Trophoblast cell (in vitro differentiated cells and primary cell): ENCODE measurements at regions not wholly inside any gene's neighbourhood (a gene's known extent, or its start where the extent isn't known, plus 50 kb on each side); places are given as distances from the start of the nearest gene placed in this dataset.
"Not testable (repeated sequence)": the region's sequence is repeated elsewhere in the genome, so short reads cannot be mapped to it uniquely, and the experiment has no call there.

Experiments used
- DNase-seq, 2 donors: peaks; one replicate each; pipeline ENCODE4 v3.0.0-alpha.2; 2016
- H2AFZ ChIP-seq: 2 replicates; pipeline ENCODE4 v1.6.1; 2013; ENCODE audit warnings: low read length, moderate library complexity, mild to moderate bottlenecking; ENCODE audit not compliant: insufficient read depth, poor library complexity
- H2AK5ac ChIP-seq: 2 replicates; pipeline ENCODE4 v1.6.1; 2013; ENCODE audit warnings: mild to moderate bottlenecking, low read length
- H2BK120ac ChIP-seq: 2 replicates; pipeline ENCODE4 v1.6.1; 2013; ENCODE audit warnings: low read length, mild to moderate bottlenecking, moderate library complexity; ENCODE audit not compliant: insufficient read depth, poor library complexity
- H2BK12ac ChIP-seq: 2 replicates; pipeline ENCODE4 v1.6.1; 2013; ENCODE audit warnings: mild to moderate bottlenecking, low read length, moderate library complexity
- H2BK5ac ChIP-seq: 2 replicates; pipeline ENCODE4 v1.6.1; 2013; ENCODE audit warnings: low read length, low read depth, moderate library complexity, mild to moderate bottlenecking; ENCODE audit not compliant: poor library complexity
- H3K14ac ChIP-seq: 2 replicates; pipeline ENCODE4 v1.6.1; 2013; ENCODE audit warnings: mild to moderate bottlenecking, low read length
- H3K18ac ChIP-seq: 2 replicates; pipeline ENCODE4 v1.6.1; 2013; ENCODE audit warnings: mild to moderate bottlenecking, low read length
- H3K23ac ChIP-seq: 2 replicates; pipeline ENCODE4 v1.6.1; 2013; ENCODE audit warnings: low read length
- H3K27ac ChIP-seq: 2 replicates; pipeline ENCODE4 v1.5.1; 2013; ENCODE audit warnings: low read depth, mild to moderate bottlenecking, inconsistent platforms, low read length, moderate library complexity
- H3K27me3 ChIP-seq: 2 replicates; pipeline ENCODE4 v1.6.1; 2013; ENCODE audit warnings: inconsistent platforms, mild to moderate bottlenecking, low read length, moderate library complexity; ENCODE audit not compliant: insufficient read depth
- H3K36me3 ChIP-seq, 2 experiments: 1 replicate in 1 of 2; 2 replicates in 1 of 2; pipeline ENCODE4 v1.6.1; 2013; ENCODE audit warnings: low read length in 2 of 2, mild to moderate bottlenecking in 2 of 2, moderate library complexity in 1 of 2; ENCODE audit not compliant: insufficient read depth in 2 of 2, control insufficient read depth in 1 of 2
- H3K4ac ChIP-seq: 2 replicates; pipeline ENCODE4 v1.6.1; 2013; ENCODE audit warnings: low read depth, mild to moderate bottlenecking, low read length, moderate library complexity
- H3K4me1 ChIP-seq, 2 experiments: 1 replicate in 1 of 2; 2 replicates in 1 of 2; pipeline ENCODE4 v1.6.1; 2013; ENCODE audit warnings: low read length in 2 of 2, mild to moderate bottlenecking in 2 of 2, moderate library complexity in 1 of 2; ENCODE audit not compliant: insufficient read depth in 2 of 2, control insufficient read depth in 1 of 2
- H3K4me2 ChIP-seq: 2 replicates; pipeline ENCODE4 v1.6.1; 2013; ENCODE audit warnings: inconsistent platforms, mild to moderate bottlenecking, low read length, moderate library complexity
- H3K4me3 ChIP-seq: 2 replicates; pipeline ENCODE4 v1.5.1; 2013; ENCODE audit warnings: mild to moderate bottlenecking, low read depth, low read length, inconsistent platforms
- H3K79me1 ChIP-seq: one replicate; pipeline ENCODE4 v1.6.1; 2013; ENCODE audit warnings: low read length
- H3K79me2 ChIP-seq: 2 replicates; pipeline ENCODE4 v1.6.1; 2013; ENCODE audit warnings: low read length, mild to moderate bottlenecking; ENCODE audit not compliant: control insufficient read depth, insufficient read depth, poor library complexity
- H3K9ac ChIP-seq: 2 replicates; pipeline ENCODE4 v1.6.1; 2013; ENCODE audit warnings: mild to moderate bottlenecking, low read length
- H3K9me3 ChIP-seq: 2 replicates; pipeline ENCODE4 v1.6.1; 2013; ENCODE audit warnings: low read depth, mild to moderate bottlenecking, control low read depth, inconsistent platforms, low read length; ENCODE audit not compliant: insufficient read depth
- H4K12ac ChIP-seq: 2 replicates; pipeline ENCODE4 v1.6.1; 2013; ENCODE audit warnings: low read depth, mild to moderate bottlenecking, low read length, moderate library complexity
- H4K8ac ChIP-seq: 2 replicates; pipeline ENCODE4 v1.6.1; 2013; ENCODE audit warnings: low read depth, mild to moderate bottlenecking, low read length, moderate library complexity
- H4K91ac ChIP-seq: one replicate; pipeline ENCODE4 v1.6.1; 2013; ENCODE audit warnings: low read depth, mild to moderate bottlenecking, low read length, moderate library complexity
- WGBS: extraction: QIAGEN DNeasy Blood & Tissue Kit; methylation state at CpG from one replicate; pipeline ENCODE4 v1.1.7; 2013; ENCODE audit warnings: missing lambda C conversion rate; ENCODE audit not compliant: insufficient read length, insufficient coverage; ENCODE audit errors: extremely low coverage; 5-methylcytosine and 5-hydroxymethylcytosine counted together

GRCh38 chr12:113533842-113534375 lies 62.2 kb upstream of the LHX5 start:
- Histone ChIP-seq H3K9me3 (peaks cover 2% of the 10 kb centered on the region), H3K18ac (no peak overlapping the region)

GRCh38 chr12:113532292-113532691 lies 60.6 kb upstream of the LHX5 start:
- no peak overlapping the region for H2BK120ac ChIP-seq
- WGBS = no CpG with 5 or more reads among the region's 13 CpGs
- no peak overlapping the region for H2AK5ac ChIP-seq
- H3K18ac ChIP-seq = no peak overlapping the region
- H3K27ac ChIP-seq = no peak overlapping the region
- no peak overlapping the region for H4K12ac ChIP-seq
- DNase-seq = no peak
- no peaks in the 10 kb centered on the region for H3K79me2 ChIP-seq
- H3K23ac ChIP-seq = no peak overlapping the region
- no peak overlapping the region for H4K91ac ChIP-seq
- no peak overlapping the region for H4K8ac ChIP-seq
- H3K4me2 ChIP-seq = no peak overlapping the region
- H3K9me3 ChIP-seq = peaks cover 2% of the 10 kb centered on the region
- H2AFZ ChIP-seq = no peak overlapping the region
- H2BK12ac ChIP-seq = no peak overlapping the region
- H2BK5ac ChIP-seq = no peak overlapping the region
- peaks cover 3 to 5% of the 10 kb centered on the region in 2 experiments for H3K4me1 ChIP-seq
- no peak overlapping the region for H3K4ac ChIP-seq
- no peak overlapping the region for H3K4me3 ChIP-seq
- no peaks in the 10 kb centered on the region for H3K36me3 ChIP-seq
- no peak overlapping the region for H3K14ac ChIP-seq
- H3K9ac ChIP-seq = no peak overlapping the region
- H3K27me3 ChIP-seq = no peaks in the 10 kb centered on the region
- H3K79me1 ChIP-seq = no peaks in the 10 kb centered on the region

More at GRCh38 chr12:113533842-113534375, 62.2 kb upstream of the LHX5 start:
- Histone ChIP-seq H3K14ac (no peak overlapping the region), H3K79me2 (no peaks in the 10 kb centered on the region), H3K4me2 (no peak overlapping the region), H3K4me3 (no peak overlapping the region), H2BK120ac (no peak overlapping the region), H4K12ac (no peak overlapping the region), H3K9ac (no peak overlapping the region), H4K8ac (no peak overlapping the region), H3K4me1 (peaks cover 0 to 5% of the 10 kb centered on the region in 2 experiments), H2AK5ac (no peak overlapping the region), H3K27ac (no peak overlapping the region), H2AFZ (no peak overlapping the region), H4K91ac (no peak overlapping the region), H3K36me3 (no peaks in the 10 kb centered on the region), H3K27me3 (no peaks in the 10 kb centered on the region), H2BK12ac (no peak overlapping the region), H3K4ac (no peak overlapping the region), H2BK5ac (no peak overlapping the region), H3K79me1 (no peaks in the 10 kb centered on the region), H3K23ac (no peak overlapping the region)
- DNase-seq = no peak
- no CpG with 5 or more reads among the region's 7 CpGs for WGBS

GRCh38 chr12:113531073-113531472 lies 59.4 kb upstream of the LHX5 start:
- not testable (repeated sequence) for H3K9me3 ChIP-seq, DNase-seq, H2AK5ac ChIP-seq, H3K27ac ChIP-seq, H3K27me3 ChIP-seq, H3K4me2 ChIP-seq, H3K36me3 ChIP-seq, H4K91ac ChIP-seq, H3K4ac ChIP-seq, H3K14ac ChIP-seq, H2AFZ ChIP-seq, H3K4me3 ChIP-seq, H3K23ac ChIP-seq, H2BK5ac ChIP-seq, H4K8ac ChIP-seq, H4K12ac ChIP-seq, H3K9ac ChIP-seq, H2BK120ac ChIP-seq, H3K79me2 ChIP-seq, H3K18ac ChIP-seq, H3K79me1 ChIP-seq, H3K4me1 ChIP-seq, H2BK12ac ChIP-seq
- no CpG with 5 or more reads among the region's 3 CpGs for WGBS

GRCh38 chr12:113528606-113529293 lies 57.1 kb upstream of the LHX5 start:
- no peak for DNase-seq
- Histone ChIP-seq H3K9me3 (no peaks in the 10 kb centered on the region), H2BK120ac (no peak overlapping the region), H3K4me2 (no peak overlapping the region), H4K12ac (no peak overlapping the region), H3K9ac (no peak overlapping the region), H4K91ac (no peak overlapping the region), H3K4me3 (no peak overlapping the region), H3K27ac (no peak overlapping the region), H2BK5ac (no peak overlapping the region), H2BK12ac (no peak overlapping the region), H3K79me1 (no peaks in the 10 kb centered on the region), H3K36me3 (no peaks in the 10 kb centered on the region), H3K18ac (no peak overlapping the region), H3K14ac (no peak overlapping the region), H2AK5ac (no peak overlapping the region), H4K8ac (no peak overlapping the region), H3K4ac (no peak overlapping the region), H3K79me2 (no peaks in the 10 kb centered on the region), H3K4me1 (peaks cover 3 to 5% of the 10 kb centered on the region in 2 experiments), H3K27me3 (no peaks in the 10 kb centered on the region), H3K23ac (no peak overlapping the region), H2AFZ (no peak overlapping the region)
- WGBS = no CpG with 5 or more reads among the region's 14 CpGs
